Bronchial epithelial cell (primary cell): ENCODE measurements at regions not wholly inside any gene's neighbourhood (a gene's known extent, or its start where the extent isn't known, plus 50 kb on each side); places are given as distances from the start of the nearest gene placed in this dataset.
"Not testable (repeated sequence)": the region's sequence is repeated elsewhere in the genome, so short reads cannot be mapped to it uniquely, and the experiment has no call there.

ENCODE experiments used
- DNase-seq: peaks from one replicate; pipeline ENCODE4 v3.0.0-alpha.2; 2010; ENCODE audit warnings: low read depth
- FAIRE-seq: peaks from 2 replicates; lab custom pipeline; 2011; peaks lifted over from hg19 to GRCh38; lab: Jason Lieb, UNC
- H3K27me3 ChIP-seq: 2 replicates; pipeline ENCODE4 v1.5.1; 2011; ENCODE audit warnings: low read length; ENCODE audit not compliant: control insufficient read depth, insufficient read depth
- H3K36me3 ChIP-seq: 2 replicates; pipeline ENCODE4 v1.5.1; 2011; ENCODE audit warnings: low read length; ENCODE audit not compliant: control insufficient read depth, insufficient read depth
- H3K4me3 ChIP-seq: 2 replicates; pipeline ENCODE4 v1.5.1; 2011; ENCODE audit warnings: mild to moderate bottlenecking, low read depth, low read length, control low read depth
- CTCF ChIP-seq: IDR thresholded peaks from 2 replicates; pipeline ENCODE4 v1.5.1; 2011; ENCODE audit warnings: mild to moderate bottlenecking, moderate library complexity, low read length, control low read depth, inconsistent platforms; ENCODE audit not compliant: insufficient read depth, severe bottlenecking

- not testable (repeated sequence) for FAIRE-seq, H3K36me3 ChIP-seq, H3K27me3 ChIP-seq
- peak overlapping the region; percentile 76 for H3K4me3 ChIP-seq
- DNase-seq = peak; percentile 44
Observed at GRCh38 chr16:22436823-22437652, 62.6 kb upstream of the CDR2 start.

- peak overlapping the region; percentile 76 for H3K4me3 ChIP-seq
- not testable (repeated sequence) for H3K36me3 ChIP-seq, DNase-seq, FAIRE-seq, H3K27me3 ChIP-seq
Observed at GRCh38 chr16:22436326-22436822, 62.0 kb upstream of the CDR2 start.

- FAIRE-seq, H3K36me3 ChIP-seq, DNase-seq, H3K27me3 ChIP-seq, H3K4me3 ChIP-seq: not testable (repeated sequence)
Observed at GRCh38 chr16:22431314-22431713, 56.9 kb upstream of the CDR2 start.

GRCh38 chr16:22428654-22429053, 54.2 kb upstream of the CDR2 start:
- no peaks in the 10 kb centered on the region for H3K27me3 ChIP-seq
- no peak for TF ChIP-seq CTCF
- no peak for DNase-seq
- FAIRE-seq = no peak
- H3K4me3 ChIP-seq = no peak overlapping the region
- H3K36me3 ChIP-seq = peaks cover 13% of the 10 kb centered on the region

GRCh38 chr16:22427556-22427955, 53.1 kb upstream of the CDR2 start:
- H3K36me3 ChIP-seq = peaks cover 13% of the 10 kb centered on the region

GRCh38 chr16:22425847-22426246, 51.4 kb upstream of the CDR2 start:
- no peak for FAIRE-seq
- TF ChIP-seq CTCF = no peak

More at GRCh38 chr16:22427556-22427955, 53.1 kb upstream of the CDR2 start:
- no peaks in the 10 kb centered on the region for H3K27me3 ChIP-seq
- DNase-seq = no peak
- no peak for FAIRE-seq
- TF ChIP-seq CTCF = no peak
- no peak overlapping the region for H3K4me3 ChIP-seq

GRCh38 chr16:22425036-22425801, 50.8 kb upstream of the CDR2 start:
- Histone ChIP-seq H3K4me3 (no peak overlapping the region), H3K36me3 (peaks cover 19% of the 10 kb centered on the region), H3K27me3 (no peaks in the 10 kb centered on the region)
- DNase-seq (no peak), FAIRE-seq (no peak)
- TF ChIP-seq CTCF = no peak

More at GRCh38 chr16:22425847-22426246, 51.4 kb upstream of the CDR2 start:
- no peak for DNase-seq
- Histone ChIP-seq H3K36me3 (peaks cover 16% of the 10 kb centered on the region), H3K27me3 (no peaks in the 10 kb centered on the region), H3K4me3 (no peak overlapping the region)
